Ascending aorta (tissue), 2 donors: ENCODE measurements at regions not wholly inside any gene's neighbourhood (a gene's known extent, or its start where the extent isn't known, plus 50 kb on each side); places are given as distances from the start of the nearest gene placed in this dataset.

ENCODE experiments used
- DNase-seq, 2 donors: peaks; one replicate each; pipeline ENCODE4 v3.0.0-alpha.2; 2019; ENCODE audit warnings: low spot score in 2 of 2
- H3K27ac ChIP-seq, 2 donors: fragments of 200-600 bp; sonication (generic); one replicate each; pipeline ENCODE4 v1.5.1; 2016 to 2017; ENCODE audit warnings: mild to moderate bottlenecking in 1 of 2
- H3K27me3 ChIP-seq: fragments of 200-600 bp; sonication (generic); one replicate; pipeline ENCODE4 v1.5.1; 2017
- H3K36me3 ChIP-seq, 2 donors: fragments of 200-600 bp; sonication (generic); one replicate each; pipeline ENCODE4 v1.5.1; 2016
- H3K4me1 ChIP-seq, 2 donors: fragments of 200-600 bp; sonication (generic); one replicate each; pipeline ENCODE4 v1.5.1; 2016 to 2017; ENCODE audit warnings: mild to moderate bottlenecking in 1 of 2
- H3K4me3 ChIP-seq, 2 donors: fragments of 200-600 bp; sonication (generic); one replicate each; pipeline ENCODE4 v1.5.1; 2016 to 2017; ENCODE audit warnings: mild to moderate bottlenecking in 1 of 2
- H3K9me3 ChIP-seq, 2 donors: fragments of 200-600 bp; sonication (generic); one replicate each; pipeline ENCODE4 v1.5.1; 2016
- intact Hi-C: fragments of 100-400 bp; cut with DNase I; formaldehyde crosslinking; loops from one replicate; pipeline ENCODE4 v1.15.1; 2023
- TF ChIP-seq, protein P1 (sequence below), 3 experiments: fragments of 200-600 bp in 2 of 3; fragments of 450-650 bp in 1 of 3; sonication (generic) in 2 of 3; IDR thresholded peaks; one replicate each; pipeline ENCODE4 v1.5.1; 2016 to 2019; ENCODE audit warnings: antibody characterized with exemption in 3 of 3, mild to moderate bottlenecking in 1 of 3, moderate library complexity in 1 of 3

DNA sequence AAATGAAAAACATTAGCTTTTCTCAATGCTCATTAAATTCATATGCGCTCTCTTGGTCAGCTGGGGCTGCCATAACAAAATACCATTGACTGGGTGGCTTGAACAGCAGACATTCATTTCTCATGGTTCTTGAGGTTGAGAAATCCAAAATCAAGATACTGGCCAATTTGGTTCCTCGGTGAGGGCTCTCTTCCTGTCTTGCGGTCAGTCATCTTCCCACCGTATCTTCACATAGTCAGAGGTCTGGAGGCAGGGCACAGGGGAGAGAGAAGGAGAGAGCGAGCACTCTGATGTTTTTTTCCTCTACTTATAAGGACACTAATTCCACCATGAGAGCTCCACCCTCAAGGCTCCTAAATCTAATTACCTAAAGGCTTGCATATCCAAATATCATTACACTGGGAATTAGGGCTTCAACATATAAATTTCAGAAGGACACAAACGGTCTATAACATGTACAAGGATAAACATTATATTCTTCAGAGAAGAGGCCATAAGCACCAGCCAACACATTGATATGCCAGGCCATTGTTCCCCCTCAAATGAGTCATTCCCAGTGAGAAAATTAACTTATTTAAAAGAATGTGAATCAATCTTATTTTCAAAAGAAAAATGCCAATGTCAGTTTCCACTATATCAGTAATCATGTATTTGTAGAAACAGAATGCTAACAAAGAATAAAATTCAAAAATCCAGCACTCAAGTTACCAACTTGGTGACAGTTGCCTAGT is 152.2 kb downstream of the BTG1 start:
- peaks cover 0 to 9% of the 10 kb centered on the region in 2 donors for H3K4me1 ChIP-seq
- DNase-seq = no peak
- H3K27me3 ChIP-seq = no peaks in the 10 kb centered on the region
- H3K27ac ChIP-seq = no peak overlapping the region
- no peaks in the 10 kb centered on the region for H3K9me3 ChIP-seq
- H3K4me3 ChIP-seq = no peak overlapping the region
- intact Hi-C loops = loop anchor here (5.0 kb wide), 1 partner anchor 39 kb away; no protein-coding TSS in a partner anchor
- TF ChIP-seq, protein P1, sequence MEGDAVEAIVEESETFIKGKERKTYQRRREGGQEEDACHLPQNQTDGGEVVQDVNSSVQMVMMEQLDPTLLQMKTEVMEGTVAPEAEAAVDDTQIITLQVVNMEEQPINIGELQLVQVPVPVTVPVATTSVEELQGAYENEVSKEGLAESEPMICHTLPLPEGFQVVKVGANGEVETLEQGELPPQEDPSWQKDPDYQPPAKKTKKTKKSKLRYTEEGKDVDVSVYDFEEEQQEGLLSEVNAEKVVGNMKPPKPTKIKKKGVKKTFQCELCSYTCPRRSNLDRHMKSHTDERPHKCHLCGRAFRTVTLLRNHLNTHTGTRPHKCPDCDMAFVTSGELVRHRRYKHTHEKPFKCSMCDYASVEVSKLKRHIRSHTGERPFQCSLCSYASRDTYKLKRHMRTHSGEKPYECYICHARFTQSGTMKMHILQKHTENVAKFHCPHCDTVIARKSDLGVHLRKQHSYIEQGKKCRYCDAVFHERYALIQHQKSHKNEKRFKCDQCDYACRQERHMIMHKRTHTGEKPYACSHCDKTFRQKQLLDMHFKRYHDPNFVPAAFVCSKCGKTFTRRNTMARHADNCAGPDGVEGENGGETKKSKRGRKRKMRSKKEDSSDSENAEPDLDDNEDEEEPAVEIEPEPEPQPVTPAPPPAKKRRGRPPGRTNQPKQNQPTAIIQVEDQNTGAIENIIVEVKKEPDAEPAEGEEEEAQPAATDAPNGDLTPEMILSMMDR (IDR thresholded peaks at IDR 0.05) = no peak
- no peaks in the 10 kb centered on the region for H3K36me3 ChIP-seq

DNA sequence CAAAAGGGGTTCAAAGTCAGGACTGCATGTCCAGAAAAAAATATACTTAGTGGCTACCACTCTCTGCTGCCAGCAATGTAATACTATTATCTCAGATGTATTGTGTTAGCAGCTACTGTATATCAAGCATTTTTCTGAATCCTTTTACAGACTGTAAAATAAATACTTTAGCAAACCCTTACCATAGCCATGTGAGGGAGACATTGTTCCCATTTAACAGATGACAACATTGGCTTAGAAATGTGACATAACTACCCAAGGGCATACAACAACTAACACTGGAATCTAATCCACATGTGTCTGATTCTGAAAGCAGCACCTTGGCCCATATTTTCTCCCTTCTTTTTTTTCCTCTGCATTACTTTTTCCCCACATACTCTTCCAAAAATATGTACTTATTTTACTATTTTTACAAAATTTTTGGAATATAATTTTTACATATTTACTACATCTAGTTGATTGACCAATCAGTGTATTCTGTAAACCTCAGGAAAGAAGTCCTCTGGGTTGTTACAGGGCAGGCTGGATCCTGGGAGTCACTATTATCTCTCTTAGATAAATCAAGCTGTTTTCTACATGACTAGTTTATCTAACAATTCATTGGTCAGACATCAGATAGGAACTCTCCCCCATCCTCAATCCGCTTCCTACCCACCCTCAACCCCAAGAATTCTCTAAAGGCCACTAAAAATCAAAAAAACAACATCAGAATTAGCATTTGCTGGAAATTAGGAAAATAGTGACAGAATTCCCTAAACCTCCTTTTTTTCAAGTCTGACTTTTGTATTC is 154.1 kb downstream of the BTG1 start:
- Histone ChIP-seq H3K4me1 (peaks cover 0 to 14% of the 10 kb centered on the region in 2 donors), H3K4me3 (no peak overlapping the region), H3K9me3 (no peaks in the 10 kb centered on the region), H3K27ac (peak overlapping the region; percentile 53 to 76), H3K36me3 (no peaks in the 10 kb centered on the region), H3K27me3 (no peaks in the 10 kb centered on the region)
- intact Hi-C loops = loop anchor here (2.0 to 5.0 kb wide), 2 partner anchors 41 to 153 kb away; partner anchors contain the start of gene BTG1
- TF ChIP-seq, protein P1 (IDR thresholded peaks at IDR 0.05) = no peak
- no peak for DNase-seq

DNA sequence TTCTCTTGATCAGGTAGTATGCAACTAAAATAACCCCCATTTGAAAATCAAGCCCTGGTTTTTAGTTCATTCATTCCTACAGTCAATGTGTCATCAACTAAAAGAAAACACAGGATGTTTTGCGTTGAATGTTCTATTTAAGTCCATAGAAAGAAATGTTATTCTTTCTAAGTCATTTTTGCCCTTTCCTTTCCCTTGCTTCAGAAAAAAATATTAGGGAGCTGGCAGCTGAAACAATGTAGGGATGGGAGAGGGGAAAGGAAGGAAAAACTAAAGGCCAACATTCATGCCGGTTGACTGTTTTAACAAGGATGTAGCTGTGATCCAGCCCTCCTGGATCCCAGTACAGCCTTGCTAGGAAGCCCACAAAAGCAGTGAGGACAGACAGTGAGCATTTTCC is 155.1 kb downstream of the BTG1 start:
- H3K4me1 ChIP-seq = peaks cover 1 to 16% of the 10 kb centered on the region in 2 donors
- peak in 1 of 2 donors; percentile 64 for DNase-seq
- H3K4me3 ChIP-seq = no peak overlapping the region
- H3K27ac ChIP-seq = peak overlapping the region; percentile 53 to 76
- TF ChIP-seq, protein P1 (IDR thresholded peaks at IDR 0.05) = no peak
- no peaks in the 10 kb centered on the region for H3K27me3 ChIP-seq
- H3K9me3 ChIP-seq = no peaks in the 10 kb centered on the region
- H3K36me3 ChIP-seq = no peaks in the 10 kb centered on the region
- intact Hi-C loops = loop anchor here (2.0 to 5.0 kb wide), 2 partner anchors 42 to 154 kb away; partner anchors contain the start of gene BTG1

DNA sequence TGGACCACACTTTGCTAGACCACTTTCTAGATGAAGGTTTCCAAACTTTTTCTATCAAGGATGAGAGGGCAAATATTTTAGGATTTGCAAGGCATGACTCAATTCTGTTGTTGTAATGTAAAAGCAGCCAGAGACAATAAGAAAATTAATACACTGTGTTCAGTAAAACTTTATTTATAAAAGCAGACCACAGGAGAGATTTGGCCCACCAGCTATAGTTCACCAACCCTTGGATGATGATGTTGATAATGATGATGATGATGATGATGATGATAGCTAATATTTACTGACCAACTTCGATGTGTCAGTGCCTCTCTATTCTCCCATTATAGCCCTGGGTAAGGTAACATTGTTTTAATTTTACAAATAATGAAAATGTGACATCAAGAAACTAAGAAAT is 156.5 kb downstream of the BTG1 start:
- H3K9me3 ChIP-seq = no peaks in the 10 kb centered on the region
- no peaks in the 10 kb centered on the region for H3K27me3 ChIP-seq
- H3K4me1 ChIP-seq = peaks cover 8 to 23% of the 10 kb centered on the region in 2 donors
- H3K4me3 ChIP-seq = no peak overlapping the region
- no peak for DNase-seq
- intact Hi-C loops = loop anchor here (5.0 kb wide), 2 partner anchors 73 to 132 kb away; no protein-coding TSS in a partner anchor
- TF ChIP-seq, protein P1 (IDR thresholded peaks at IDR 0.05) = no peak
- H3K36me3 ChIP-seq = no peaks in the 10 kb centered on the region
- H3K27ac ChIP-seq = peak overlapping the region; percentile 53 to 76

DNA sequence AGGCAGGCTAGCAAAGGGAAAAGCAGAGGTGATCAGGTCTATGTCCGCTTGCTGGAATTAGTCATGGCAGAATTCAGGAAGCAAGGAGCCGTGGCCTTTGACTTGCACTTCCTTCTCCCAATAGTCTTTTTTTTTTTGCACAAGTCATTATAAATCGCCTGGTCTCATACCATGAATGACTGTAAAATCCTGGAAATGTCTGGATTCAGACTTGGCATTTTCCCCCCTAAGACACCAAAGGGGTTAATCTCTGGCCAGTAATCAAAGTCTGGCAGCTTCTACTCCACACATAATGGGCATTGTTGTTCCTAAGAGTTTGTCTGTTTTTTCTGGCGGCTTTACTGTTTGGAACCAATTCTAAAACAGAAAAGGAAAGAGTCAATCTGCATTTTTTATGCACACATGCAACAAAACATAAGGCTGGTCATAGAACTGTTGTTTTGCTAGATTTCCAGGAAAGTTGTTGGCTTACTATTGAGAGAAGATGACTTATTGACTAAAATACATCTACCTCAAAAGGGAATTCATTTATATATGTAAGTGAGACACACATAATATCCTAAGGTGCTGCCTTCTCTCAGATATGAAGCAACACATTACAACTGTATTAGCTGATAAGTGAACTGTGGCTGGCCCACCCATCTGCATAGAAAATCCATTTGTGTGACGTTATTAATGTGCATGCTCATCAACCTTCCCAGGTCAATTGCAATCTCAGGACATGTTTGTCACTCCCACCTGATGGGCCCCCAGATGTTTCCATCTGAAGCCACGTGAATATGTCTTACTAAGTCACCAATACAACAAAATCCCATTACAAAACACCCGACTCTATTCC is 157.3 kb downstream of the BTG1 start:
- no peak for DNase-seq
- H3K4me3 ChIP-seq = no peak overlapping the region
- H3K27ac ChIP-seq = peak overlapping the region; percentile 53 to 76
- H3K9me3 ChIP-seq = no peaks in the 10 kb centered on the region
- intact Hi-C loops = loop anchor here (5.0 kb wide), 2 partner anchors 74 to 131 kb away; no protein-coding TSS in a partner anchor
- peaks cover 8 to 28% of the 10 kb centered on the region in 2 donors for H3K4me1 ChIP-seq
- H3K36me3 ChIP-seq = no peaks in the 10 kb centered on the region
- H3K27me3 ChIP-seq = no peaks in the 10 kb centered on the region
- TF ChIP-seq, protein P1 (IDR thresholded peaks at IDR 0.05) = no peak
